ENCODE measurements at regions not wholly inside any gene's neighbourhood (a gene's known extent, or its start where the extent isn't known, plus 50 kb on each side); places are given as distances from the start of the nearest gene placed in this dataset.
"Not testable (repeated sequence)": the region's sequence is repeated elsewhere in the genome, so short reads cannot be mapped to it uniquely, and the experiment has no call there.

- Histone ChIP-seq H3K4me3 (no peak overlapping the region), H3K4me1 (peaks cover 0 to 29% (median 0%) of the 10 kb centered on the region in 12 donors), H3K27ac (no peak overlapping the region), H3K27me3 (no peaks in the 10 kb centered on the region), H3K36me3 (no peaks in the 10 kb centered on the region), H3K9me3 (no peaks in the 10 kb centered on the region)
- 59 to 71% (median 66%) methylated on average over 5 of the region's 5 CpGs for WGBS, 4 donors
- intact Hi-C loops (cut with DNase I) = no loop called here
- no peak for ATAC-seq
- no peak for DNase-seq
- TF ChIP-seq CTCF (IDR thresholded peaks at IDR 0.05) (no peak), POLR2A (IDR thresholded peaks at IDR 0.05) (no peak)
Observed at GRCh38 chr21:35470522-35470921, 421.4 kb upstream of the RUNX1 start.

GRCh38 chr21:35469498-35469897 is 420.4 kb upstream of the RUNX1 start:
- DNase-seq (no peak), ATAC-seq (no peak)
- Histone ChIP-seq H3K9me3 (no peaks in the 10 kb centered on the region), H3K27ac (no peak overlapping the region), H3K4me1 (peaks cover 0 to 18% (median 0%) of the 10 kb centered on the region in 12 donors), H3K27me3 (no peaks in the 10 kb centered on the region), H3K36me3 (no peaks in the 10 kb centered on the region), H3K4me3 (no peak overlapping the region)
- WGBS, 4 donors = 89 to 95% (median 93%) methylated on average over 1 of the region's 1 CpG
- intact Hi-C loops (cut with DNase I) = no loop called here
- TF ChIP-seq POLR2A (IDR thresholded peaks at IDR 0.05) (no peak), CTCF (IDR thresholded peaks at IDR 0.05) (no peak)

- TF ChIP-seq POLR2A (IDR thresholded peaks at IDR 0.05) (no peak), CTCF (IDR thresholded peaks at IDR 0.05) (no peak)
- Histone ChIP-seq H3K9me3 (no peaks in the 10 kb centered on the region), H3K4me3 (no peak overlapping the region), H3K36me3 (no peaks in the 10 kb centered on the region), H3K27ac (no peak overlapping the region), H3K27me3 (no peaks in the 10 kb centered on the region), H3K4me1 (peaks cover 0 to 13% (median 0%) of the 10 kb centered on the region in 12 donors)
- intact Hi-C loops (cut with DNase I) = no loop called here
- WGBS, 4 donors = 33 to 48% (median 46%) methylated on average over 5 of the region's 5 CpGs
- ATAC-seq (no peak), DNase-seq (no peak)
Observed at GRCh38 chr21:35468991-35469390, 419.9 kb upstream of the RUNX1 start.

- Histone ChIP-seq H3K4me3 (no peak overlapping the region), H3K36me3 (no peaks in the 10 kb centered on the region), H3K9me3 (no peaks in the 10 kb centered on the region), H3K27ac (no peak overlapping the region), H3K4me1 (peaks cover 0 to 11% (median 0%) of the 10 kb centered on the region in 12 donors), H3K27me3 (no peaks in the 10 kb centered on the region)
- no peak for ATAC-seq
- no peak for TF ChIP-seq POLR2A (IDR thresholded peaks at IDR 0.05)
- no peak for TF ChIP-seq CTCF (IDR thresholded peaks at IDR 0.05)
- no peak for DNase-seq
- 50 to 56% (median 53%) methylated on average over 2 of the region's 2 CpGs for WGBS, 4 donors
- intact Hi-C loops (cut with DNase I) = no loop called here
Observed at GRCh38 chr21:35467566-35467965, 418.5 kb upstream of the RUNX1 start.

- H3K9me3 ChIP-seq; intact Hi-C loops (cut with DNase I); H3K27me3 ChIP-seq; DNase-seq; H3K4me3 ChIP-seq; H3K36me3 ChIP-seq; H3K27ac ChIP-seq; ATAC-seq: not testable (repeated sequence)
- peaks cover 0 to 17% (median 0%) of the 10 kb centered on the region in 12 donors for H3K4me1 ChIP-seq
- 84 to 89% (median 85%) methylated on average over 5 of the region's 5 CpGs for WGBS, 4 donors
Observed at GRCh38 chr21:35466681-35467080, 417.6 kb upstream of the RUNX1 start.

Data from heart left ventricle (tissue), 16 donors.